HuH-7 (cell line): ENCODE measurements at regions not wholly inside any gene's neighbourhood (a gene's known extent, or its start where the extent isn't known, plus 50 kb on each side); places are given as distances from the start of the nearest gene placed in this dataset.

ENCODE experiments used
- DNase-seq: peaks from one replicate; pipeline ENCODE4 v3.0.0; 2011; ENCODE audit warnings: low spot score

GRCh38 chr3:159929171-159930141 is 59.2 kb upstream of the IL12A start:
- DNase-seq: peak; percentile 34

GRCh38 chr3:159934216-159934615 is 54.4 kb upstream of the IL12A start:
- DNase-seq: no peak

GRCh38 chr3:159936541-159936940 is 52.1 kb upstream of the IL12A start:
- no peak for DNase-seq

GRCh38 chr3:159937561-159938166 is 51.0 kb upstream of the IL12A start:
- DNase-seq: no peak

- DNase-seq: no peak
These were observed 49.9 kb upstream of the IL12A start for GRCh38 chr3:159938714-159939113.
